Activated effector memory CD4-positive, alpha-beta T cell treated with Interleukin-2 at 50 U/mL for 16 hours (primary cell): ENCODE measurements at regions not wholly inside any gene's neighbourhood (a gene's known extent, or its start where the extent isn't known, plus 50 kb on each side); places are given as distances from the start of the nearest gene placed in this dataset.

Source experiments
- DNase-seq: peaks from one replicate; pipeline ENCODE4 v3.0.0-alpha.2; 2020

GRCh38 chr12:62078020-62078419, 182.2 kb upstream of the USP15 start:
- DNase-seq: no peak

- no peak for DNase-seq
Measured at GRCh38 chr12:62082448-62082847, 177.8 kb upstream of the USP15 start.

DNA sequence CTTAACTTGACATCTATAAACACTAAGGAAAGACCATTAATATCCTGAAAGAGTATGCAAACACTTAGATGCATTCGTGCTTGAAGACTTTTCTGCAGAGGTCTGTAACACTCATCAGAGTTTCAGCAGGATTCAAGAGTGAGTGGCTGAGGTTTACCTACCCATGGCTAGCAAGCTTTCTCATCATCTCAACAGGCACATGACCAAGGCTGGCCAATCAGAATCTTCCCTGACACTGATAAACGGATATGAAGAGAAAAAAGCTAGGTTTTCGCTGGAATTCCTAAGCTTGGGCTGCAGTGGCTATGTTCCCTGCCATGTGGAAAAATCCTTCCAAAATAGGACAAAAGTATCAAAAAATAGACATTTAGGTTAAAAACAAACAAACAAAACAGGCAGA, 162.1 kb upstream of the USP15 start:
- DNase-seq: no peak

DNA sequence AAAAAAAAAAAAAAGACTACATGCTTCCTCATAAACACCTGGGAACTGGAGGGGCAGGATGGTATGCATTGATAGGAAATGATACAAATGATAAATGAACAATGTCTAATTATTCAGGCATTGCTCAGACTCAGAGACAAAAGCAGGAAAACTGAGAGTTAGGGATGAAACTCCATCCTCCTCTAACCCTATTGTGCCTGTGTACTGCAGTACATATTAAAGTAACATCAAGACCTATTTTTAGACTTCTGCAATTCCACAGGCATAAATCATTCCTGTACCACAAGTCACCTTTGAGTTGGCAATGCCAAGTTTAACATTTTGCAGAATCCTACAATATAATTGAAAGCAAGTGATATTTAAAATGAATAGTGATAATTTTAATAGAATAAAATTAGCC, 156.5 kb upstream of the USP15 start:
- no peak for DNase-seq

DNA sequence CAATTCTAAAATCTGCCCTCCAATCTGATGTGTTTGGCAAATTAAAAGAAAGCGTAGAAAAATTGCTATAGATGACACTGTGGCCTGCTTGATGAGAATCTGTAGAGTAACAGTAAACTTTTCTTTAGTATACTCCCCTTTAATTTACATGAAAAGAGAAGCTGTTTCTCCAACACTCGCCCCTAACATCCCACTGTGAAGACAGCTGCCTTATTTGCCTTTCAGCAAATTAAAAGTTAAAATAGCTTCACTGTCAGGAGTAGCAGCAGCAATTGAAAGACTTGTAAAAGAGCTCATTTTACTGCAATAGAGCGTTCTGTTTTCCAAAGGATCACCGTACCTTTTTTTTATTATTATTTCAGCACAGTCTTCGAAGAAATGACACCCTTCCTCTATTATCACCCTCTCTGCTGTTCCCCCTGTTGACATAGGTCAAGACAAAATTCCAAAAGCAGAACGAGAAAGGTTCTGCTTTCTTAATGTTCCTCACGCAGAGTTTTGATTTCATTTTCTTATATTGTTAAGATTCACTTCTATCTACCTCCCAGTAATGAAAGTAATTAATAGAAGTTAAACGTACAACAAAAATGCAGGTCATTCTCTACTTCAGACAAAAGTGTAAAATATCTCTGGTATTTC, 153.5 kb upstream of the USP15 start:
- no peak for DNase-seq

- no peak for DNase-seq
Measured at GRCh38 chr12:62113366-62114011, 146.7 kb upstream of the USP15 start.

- DNase-seq: no peak
Measured at GRCh38 chr12:62116986-62117385, 143.2 kb upstream of the USP15 start.

DNA sequence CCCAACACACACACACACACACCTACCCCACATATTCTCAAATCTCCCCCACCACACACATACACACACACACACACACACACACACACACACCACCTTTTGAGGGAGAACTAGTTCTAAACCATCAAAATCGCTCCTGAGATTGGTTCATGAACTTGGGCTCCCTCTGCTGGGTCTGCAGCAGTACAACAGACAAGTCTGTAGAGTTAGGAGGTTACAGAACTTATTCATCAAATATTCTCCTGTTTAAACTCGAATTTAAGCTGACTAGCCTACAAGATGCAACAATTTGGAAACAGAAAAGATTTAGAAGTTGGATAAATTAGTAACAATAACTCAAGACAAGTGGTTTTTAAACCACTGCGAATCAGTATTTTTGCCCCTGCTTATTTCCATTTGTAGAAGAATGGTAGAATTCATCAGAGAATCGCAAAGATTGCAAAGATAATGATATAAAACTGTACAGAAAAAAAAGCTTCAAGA, 136.4 kb upstream of the USP15 start:
- no peak for DNase-seq

DNA sequence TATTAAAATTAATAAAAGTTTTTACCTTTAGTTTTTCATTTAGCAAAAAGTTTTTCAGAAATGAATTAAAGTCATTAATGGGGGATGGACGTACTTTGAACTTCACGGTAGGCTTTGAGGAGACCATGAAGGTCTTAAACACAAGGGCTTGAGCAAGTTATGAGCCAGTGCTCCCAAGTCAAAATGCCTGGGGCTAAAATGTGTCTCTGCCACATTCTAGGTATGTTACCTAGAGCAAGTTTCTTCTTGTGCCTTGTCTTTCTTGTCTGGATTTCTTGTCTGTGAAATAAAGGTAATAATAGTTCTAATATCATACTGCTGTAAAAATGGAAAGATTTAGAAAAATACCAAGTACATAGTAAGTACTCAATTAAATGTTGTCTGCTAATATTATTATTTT, 132.7 kb upstream of the USP15 start:
- no peak for DNase-seq

DNA sequence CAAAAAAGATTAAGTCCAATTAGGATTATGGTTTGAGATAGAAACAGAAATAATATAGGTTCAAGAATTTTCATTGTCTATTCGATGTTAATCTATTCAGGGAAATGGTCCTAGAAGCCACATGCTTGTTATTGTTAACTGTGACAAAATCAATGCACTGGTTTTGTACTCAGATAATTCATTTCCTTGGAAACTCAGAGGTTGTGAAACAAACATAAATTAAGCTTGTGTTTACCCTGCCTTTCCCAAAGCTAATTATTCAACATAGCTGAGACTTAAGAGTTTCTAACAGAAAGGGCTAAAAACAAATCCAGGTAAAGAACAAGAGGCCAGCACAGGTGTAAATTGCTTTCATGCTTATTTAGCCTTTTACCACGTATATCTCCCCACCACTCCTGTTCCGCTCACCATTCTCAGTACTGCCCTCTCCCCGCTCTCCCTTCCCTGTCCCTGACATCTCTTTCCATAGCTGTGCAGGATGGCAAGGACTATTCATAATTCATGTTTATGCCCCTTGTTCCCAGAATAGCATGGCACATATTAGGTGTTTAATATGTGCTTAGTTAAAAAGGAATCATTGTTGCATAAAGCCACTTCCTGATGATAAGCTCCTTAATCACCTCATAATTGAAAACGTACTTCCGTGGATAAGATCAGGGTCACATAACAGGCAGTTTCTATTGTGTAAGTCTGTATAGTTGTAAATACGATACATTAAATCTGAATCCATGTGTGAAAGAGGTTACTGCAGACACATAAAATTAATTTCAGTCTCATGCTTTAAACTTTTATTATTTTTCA, 131.8 kb upstream of the USP15 start:
- DNase-seq: no peak

- DNase-seq: no peak
Measured at GRCh38 chr12:62129291-62129690, 130.9 kb upstream of the USP15 start.

DNA sequence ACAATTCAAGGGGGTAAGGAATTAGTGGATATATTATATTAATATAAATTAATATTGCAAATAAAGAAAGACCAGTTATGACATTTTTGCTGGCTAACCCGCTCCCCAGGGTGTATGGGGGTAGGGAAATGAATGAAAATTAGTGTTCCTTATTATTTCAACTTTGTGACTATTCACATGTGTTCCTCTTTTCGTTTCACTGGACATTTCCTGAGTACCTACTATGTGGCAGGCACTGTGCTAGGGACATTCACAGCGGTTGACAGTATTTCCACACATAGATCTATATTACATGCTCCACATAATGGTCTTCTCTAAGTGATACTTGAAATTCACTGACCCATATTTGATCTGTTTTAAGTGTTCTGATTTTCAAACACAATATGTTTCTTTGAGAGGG, 129.8 kb upstream of the USP15 start:
- no peak for DNase-seq

DNA sequence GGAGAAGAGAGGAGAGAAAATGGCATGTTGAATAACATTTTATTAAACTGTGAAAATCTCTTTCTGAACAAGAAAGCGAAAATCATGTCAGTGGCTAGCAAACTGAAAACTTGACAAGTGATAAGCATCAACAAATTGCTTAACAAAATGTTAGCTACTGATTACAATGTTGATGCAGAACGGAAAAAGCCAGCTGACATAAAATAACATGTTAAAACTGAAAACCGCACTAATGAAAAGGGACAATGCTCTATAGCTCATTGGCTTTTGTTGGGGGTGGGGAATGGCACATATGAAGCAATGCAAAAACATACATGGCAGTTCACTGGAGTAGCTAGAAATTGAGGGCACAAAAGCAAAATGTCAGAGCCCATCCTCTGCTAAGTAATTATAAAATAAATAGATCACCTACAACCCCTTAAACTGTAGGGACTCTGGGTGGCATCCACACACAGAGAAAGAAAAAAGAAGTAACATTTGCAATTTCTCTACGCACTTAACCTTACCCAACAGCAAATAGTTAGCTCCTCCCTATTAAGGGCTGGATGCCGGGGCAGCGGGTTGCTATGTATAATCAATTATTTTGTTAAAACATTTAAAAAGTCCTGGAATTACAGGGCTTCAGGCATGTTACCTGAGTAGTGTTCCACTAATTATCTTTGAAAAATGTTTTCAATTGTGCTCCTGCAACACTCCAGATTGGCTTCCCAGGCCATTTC, 129.2 kb upstream of the USP15 start:
- no peak for DNase-seq

DNA sequence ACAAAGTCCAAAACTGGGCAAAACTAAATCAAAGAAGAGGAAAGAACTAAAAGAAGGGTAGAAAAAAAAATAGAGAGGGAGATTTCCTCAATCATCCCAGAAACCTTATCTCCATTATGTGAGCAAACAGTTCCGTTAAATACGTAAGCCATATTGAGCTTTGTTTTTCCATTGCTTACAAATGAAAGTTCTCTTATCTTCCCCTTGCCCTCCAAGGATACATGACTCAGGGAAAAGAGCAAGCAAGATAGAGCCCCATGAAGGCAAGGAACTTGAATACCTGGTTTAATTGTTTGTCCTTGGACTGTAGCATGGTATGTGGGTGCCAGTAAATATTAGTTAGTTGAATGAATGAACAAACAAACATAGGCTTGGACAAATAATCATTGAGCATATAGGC, 126.8 kb upstream of the USP15 start:
- no peak for DNase-seq

GRCh38 chr12:62135553-62136200, 124.5 kb upstream of the USP15 start:
- no peak for DNase-seq

GRCh38 chr12:62136496-62136895, 123.7 kb upstream of the USP15 start:
- DNase-seq: no peak

DNA sequence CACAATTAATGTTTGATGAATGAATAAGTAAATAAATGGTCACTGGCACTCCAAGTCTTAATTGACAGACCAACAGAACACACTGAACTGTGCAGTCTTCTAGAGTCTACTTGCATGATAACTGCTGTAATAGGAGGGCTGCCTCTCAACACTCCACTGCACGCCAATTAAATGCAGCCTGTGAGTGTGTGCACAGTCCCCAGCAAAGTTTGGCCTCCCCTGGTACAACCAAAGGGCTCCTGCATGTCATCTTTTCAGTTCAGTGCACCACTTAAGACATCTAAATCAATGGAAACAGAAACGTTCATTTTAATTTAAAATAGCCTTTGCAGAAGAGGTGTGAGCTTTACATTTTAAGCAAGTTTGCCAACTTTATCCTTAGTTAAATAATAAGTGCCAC, 121.7 kb upstream of the USP15 start:
- DNase-seq: no peak

DNA sequence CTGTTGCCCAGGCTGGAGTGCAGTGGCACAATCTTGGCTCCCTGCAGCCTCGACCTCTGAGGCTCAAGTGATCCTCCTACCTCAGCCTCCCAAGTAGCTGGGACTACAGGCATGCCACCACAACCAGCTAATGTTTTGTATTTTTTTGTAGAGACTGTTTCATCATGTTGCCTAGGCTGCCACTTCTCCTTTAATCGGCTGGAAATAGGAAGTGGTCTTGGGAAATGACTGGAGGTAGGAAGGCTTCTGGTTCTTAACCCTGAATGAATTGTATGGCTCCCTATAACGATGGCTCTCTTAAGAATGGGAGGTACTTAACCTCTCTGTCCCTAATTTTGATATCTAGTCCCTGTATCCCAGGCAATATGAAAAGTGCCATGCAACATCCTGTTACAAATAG, 113.9 kb upstream of the USP15 start:
- no peak for DNase-seq

DNA sequence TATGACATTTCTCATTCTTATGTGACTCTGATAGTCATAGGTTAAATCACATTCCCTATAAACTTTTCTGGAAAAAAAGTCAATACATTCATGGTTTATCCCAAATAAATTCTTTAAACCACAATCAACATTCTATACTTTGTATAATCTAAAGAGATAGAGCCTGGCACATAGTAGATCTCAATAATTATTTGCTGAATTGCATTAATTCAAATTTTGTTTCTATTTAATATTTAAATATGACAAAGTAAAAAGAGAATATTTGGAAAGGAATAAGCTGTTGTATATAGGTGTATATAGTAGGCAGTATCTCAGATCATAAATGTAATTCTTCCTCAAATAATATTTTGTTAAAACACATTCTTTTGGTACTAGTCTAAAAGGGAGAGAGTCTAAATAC, 102.2 kb upstream of the USP15 start:
- no peak for DNase-seq

- no peak for DNase-seq
Measured at GRCh38 chr12:62158461-62159360, 101.5 kb upstream of the USP15 start.

GRCh38 chr12:62162214-62162613, 98.0 kb upstream of the USP15 start:
- no peak for DNase-seq

DNA sequence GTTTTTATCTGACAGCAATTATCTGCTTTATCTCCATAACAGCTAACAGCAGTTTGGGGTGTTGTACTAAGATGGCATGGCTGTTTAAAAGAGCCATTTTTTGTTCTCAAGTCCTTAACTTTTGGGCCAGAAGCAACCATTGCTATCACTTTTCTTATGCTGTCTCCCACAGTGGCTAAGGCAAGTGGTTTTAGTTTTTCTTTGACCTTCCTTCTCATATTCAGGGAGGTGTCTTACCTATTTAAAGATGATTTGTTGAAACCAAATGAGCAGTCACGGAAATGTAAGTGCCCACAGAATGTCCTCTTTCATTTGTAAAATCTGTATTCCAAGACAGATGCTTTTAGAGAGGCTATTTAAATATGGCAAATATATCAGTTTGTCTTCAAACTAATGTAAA, 96.8 kb upstream of the USP15 start:
- DNase-seq: no peak
